Testis (tissue), 2 donors: ENCODE measurements at regions not wholly inside any gene's neighbourhood (a gene's known extent, or its start where the extent isn't known, plus 50 kb on each side); places are given as distances from the start of the nearest gene placed in this dataset.

Experiments
- DNase-seq: peaks from one replicate; pipeline ENCODE4 v3.0.0-alpha.2; 2019
- H3K27ac ChIP-seq, 2 donors: fragments of 200-600 bp; sonication (generic); one replicate each; pipeline ENCODE4 v1.5.1; 2019
- H3K27me3 ChIP-seq: fragments of 200-600 bp; sonication (generic); one replicate; pipeline ENCODE4 v1.5.1; 2019
- H3K36me3 ChIP-seq: fragments of 200-600 bp; sonication (generic); one replicate; pipeline ENCODE4 v1.5.1; 2017; ENCODE audit warnings: low read depth; ENCODE audit errors: missing control alignments
- H3K4me1 ChIP-seq: fragments of 200-600 bp; sonication (generic); one replicate; pipeline ENCODE4 v1.5.1; 2019
- H3K4me3 ChIP-seq, 2 donors: fragments of 200-600 bp; sonication (generic); one replicate each; pipeline ENCODE4 v1.5.1; 2017 to 2019
- H3K9me3 ChIP-seq: fragments of 200-600 bp; sonication (generic); one replicate; pipeline ENCODE4 v1.5.1; 2017
- CTCF ChIP-seq, 3 experiments: fragments of 450-650 bp in 2 of 3; fragments of 200-600 bp in 1 of 3; sonication (generic) in 1 of 3; IDR thresholded peaks; one replicate each; pipeline ENCODE4 v1.5.1; 2016 to 2019; ENCODE audit warnings: antibody characterized with exemption in 3 of 3, mild to moderate bottlenecking in 2 of 3, moderate library complexity in 1 of 3
- POLR2A ChIP-seq: fragments of 450-650 bp; IDR thresholded peaks from one replicate; pipeline ENCODE4 v1.6.1; 2017; ENCODE audit warnings: antibody characterized with exemption, mild to moderate bottlenecking, moderate library complexity
- WGBS, 2 donors: methylation state at CpG; one replicate each; pipeline ENCODE4 v1.1.5; 2018; 5-methylcytosine and 5-hydroxymethylcytosine counted together
- intact Hi-C: fragments of 100-400 bp; cut with DNase I; formaldehyde crosslinking; loops from one replicate; pipeline ENCODE4 v1.15.1; 2023; ENCODE audit warnings: low total_unique reads

GRCh38 chr22:48908547-48908946, 919.1 kb downstream of the BRD1 start:
- Histone ChIP-seq H3K36me3 (no peaks in the 10 kb centered on the region), H3K4me3 (no peak overlapping the region), H3K4me1 (no peaks in the 10 kb centered on the region), H3K9me3 (no peaks in the 10 kb centered on the region), H3K27me3 (no peaks in the 10 kb centered on the region), H3K27ac (no peak overlapping the region)
- WGBS, 2 donors, result 76 to 84% methylated on average over 9 of the region's 9 CpGs
- TF ChIP-seq CTCF (IDR thresholded peaks at IDR 0.05) (no peak), POLR2A (no peak)
- intact Hi-C loops, result no loop called here
- DNase-seq, result no peak

- 51 to 60% methylated on average over 14 of the region's 14 CpGs for WGBS, 2 donors
- no peak for DNase-seq
- Histone ChIP-seq H3K27me3 (no peaks in the 10 kb centered on the region), H3K4me3 (no peak overlapping the region), H3K36me3 (no peaks in the 10 kb centered on the region), H3K4me1 (no peaks in the 10 kb centered on the region), H3K27ac (no peak overlapping the region), H3K9me3 (no peaks in the 10 kb centered on the region)
- intact Hi-C loops, result no loop called here
- no peak for TF ChIP-seq POLR2A
- no peak for TF ChIP-seq CTCF (IDR thresholded peaks at IDR 0.05)
Measured at GRCh38 chr22:48907591-48907990, 920.1 kb downstream of the BRD1 start.

GRCh38 chr22:48906216-48906835, 921.3 kb downstream of the BRD1 start:
- no peak overlapping the region for H3K27ac ChIP-seq
- no peaks in the 10 kb centered on the region for H3K4me1 ChIP-seq
- no peaks in the 10 kb centered on the region for H3K36me3 ChIP-seq
- intact Hi-C loops, result no loop called here
- no peak overlapping the region for H3K4me3 ChIP-seq
- H3K9me3 ChIP-seq, result no peaks in the 10 kb centered on the region
- DNase-seq, result no peak
- H3K27me3 ChIP-seq, result no peaks in the 10 kb centered on the region
- TF ChIP-seq POLR2A (no peak), CTCF (IDR thresholded peaks at IDR 0.05) (no peak)
- 71 to 75% methylated on average over 17 of the region's 17 CpGs for WGBS, 2 donors

- Histone ChIP-seq H3K4me3 (no peak overlapping the region), H3K36me3 (no peaks in the 10 kb centered on the region), H3K27me3 (no peaks in the 10 kb centered on the region), H3K27ac (no peak overlapping the region), H3K9me3 (no peaks in the 10 kb centered on the region), H3K4me1 (no peaks in the 10 kb centered on the region)
- intact Hi-C loops, result no loop called here
- DNase-seq, result no peak
- 74 to 93% methylated on average over 11 to 17 of the region's 17 CpGs for WGBS, 2 donors
- TF ChIP-seq POLR2A (no peak), CTCF (IDR thresholded peaks at IDR 0.05) (no peak)
Measured at GRCh38 chr22:48905206-48905975, 922.3 kb downstream of the BRD1 start.
